Prostate gland (tissue), 2 donors: ENCODE measurements at regions not wholly inside any gene's neighbourhood (a gene's known extent, or its start where the extent isn't known, plus 50 kb on each side); places are given as distances from the start of the nearest gene placed in this dataset.

Experiments used
- POLR2A ChIP-seq: fragments of 450-650 bp; IDR thresholded peaks from one replicate; pipeline ENCODE4 v1.6.1; 2016; ENCODE audit warnings: antibody characterized with exemption, mild to moderate bottlenecking
- POLR2AphosphoS5 ChIP-seq: sonication (generic); formaldehyde crosslinking; IDR thresholded peaks from one replicate; pipeline ENCODE4 v1.6.1; 2017; ENCODE audit warnings: antibody characterized with exemption
- TF ChIP-seq, protein P1 (sequence below), 4 experiments: fragments of 200-600 bp in 2 of 4; fragments of 450-650 bp in 2 of 4; sonication (generic) in 2 of 4; IDR thresholded peaks; 1 replicate in 3 of 4; 2 replicates in 1 of 4; pipeline ENCODE4 v1.5.1; 2016 to 2019; ENCODE audit warnings: antibody characterized with exemption in 4 of 4, mild to moderate bottlenecking in 2 of 4, moderate library complexity in 2 of 4

DNA sequence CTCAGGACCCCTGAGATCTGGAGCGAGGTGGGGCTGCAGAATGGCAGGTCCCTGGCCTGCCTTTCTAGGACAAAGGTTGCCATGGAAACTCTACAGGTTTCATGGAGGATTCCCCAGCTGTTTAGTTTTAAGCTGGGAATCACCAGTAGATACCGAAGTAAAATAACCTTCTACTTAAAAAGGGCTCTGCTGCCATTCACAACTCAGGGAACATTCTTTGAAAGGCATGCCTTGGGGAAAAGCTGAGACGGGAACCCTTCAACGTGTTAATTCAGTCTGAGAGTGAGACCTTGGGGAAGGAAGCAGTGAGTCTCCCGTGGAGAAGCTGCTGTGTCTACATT, 493.3 kb downstream of the BRD1 start:
- TF ChIP-seq, protein P1, sequence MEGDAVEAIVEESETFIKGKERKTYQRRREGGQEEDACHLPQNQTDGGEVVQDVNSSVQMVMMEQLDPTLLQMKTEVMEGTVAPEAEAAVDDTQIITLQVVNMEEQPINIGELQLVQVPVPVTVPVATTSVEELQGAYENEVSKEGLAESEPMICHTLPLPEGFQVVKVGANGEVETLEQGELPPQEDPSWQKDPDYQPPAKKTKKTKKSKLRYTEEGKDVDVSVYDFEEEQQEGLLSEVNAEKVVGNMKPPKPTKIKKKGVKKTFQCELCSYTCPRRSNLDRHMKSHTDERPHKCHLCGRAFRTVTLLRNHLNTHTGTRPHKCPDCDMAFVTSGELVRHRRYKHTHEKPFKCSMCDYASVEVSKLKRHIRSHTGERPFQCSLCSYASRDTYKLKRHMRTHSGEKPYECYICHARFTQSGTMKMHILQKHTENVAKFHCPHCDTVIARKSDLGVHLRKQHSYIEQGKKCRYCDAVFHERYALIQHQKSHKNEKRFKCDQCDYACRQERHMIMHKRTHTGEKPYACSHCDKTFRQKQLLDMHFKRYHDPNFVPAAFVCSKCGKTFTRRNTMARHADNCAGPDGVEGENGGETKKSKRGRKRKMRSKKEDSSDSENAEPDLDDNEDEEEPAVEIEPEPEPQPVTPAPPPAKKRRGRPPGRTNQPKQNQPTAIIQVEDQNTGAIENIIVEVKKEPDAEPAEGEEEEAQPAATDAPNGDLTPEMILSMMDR (IDR thresholded peaks at IDR 0.05): no peak
- TF ChIP-seq POLR2A (no peak), POLR2AphosphoS5 (no peak)
